ENCODE measurements at regions not wholly inside any gene's neighbourhood (a gene's known extent, or its start where the extent isn't known, plus 50 kb on each side); places are given as distances from the start of the nearest gene placed in this dataset.
A peak's percentile ranks its signal among the peaks of the same experiment; 100 is the strongest.
"Not testable (repeated sequence)": the region's sequence is repeated elsewhere in the genome, so short reads cannot be mapped to it uniquely, and the experiment has no call there.

- no peak for DNase-seq
Measured at GRCh38 chr20:57996465-57996864, 232.0 kb downstream of the ANKRD60 start.

DNA sequence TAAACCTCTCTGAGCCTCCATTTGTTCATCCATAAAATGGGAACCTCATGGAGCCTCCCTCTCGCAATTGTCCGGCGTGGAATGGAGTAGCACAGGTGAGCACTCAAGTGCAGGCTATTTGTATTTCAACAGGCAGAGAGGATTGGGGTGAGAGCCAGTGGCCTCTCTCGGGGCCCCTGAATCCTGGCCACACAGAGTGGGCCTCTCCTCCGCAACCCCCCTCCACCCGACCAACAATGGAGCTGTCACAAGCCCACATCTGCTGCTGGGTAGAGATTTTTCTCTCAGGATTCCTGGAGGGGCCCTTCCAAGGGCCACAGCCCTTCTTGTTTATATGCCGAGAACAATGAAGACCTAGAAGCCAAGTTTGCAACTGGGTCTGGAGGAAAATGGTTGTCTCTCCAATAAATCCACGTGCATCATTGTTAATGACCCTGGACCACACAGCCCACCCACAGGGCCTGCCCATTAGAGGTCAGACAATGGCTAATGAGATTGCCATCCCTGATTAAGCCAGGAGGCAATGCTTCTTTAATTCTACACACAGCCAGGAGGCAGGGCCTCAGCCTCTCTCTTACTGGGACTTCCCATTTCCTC, 233.0 kb downstream of the ANKRD60 start:
- no peak for DNase-seq

- DNase-seq: peak in 1 of 2 experiments; percentile 31
Measured at GRCh38 chr20:57993716-57994431, 234.6 kb downstream of the ANKRD60 start.

DNA sequence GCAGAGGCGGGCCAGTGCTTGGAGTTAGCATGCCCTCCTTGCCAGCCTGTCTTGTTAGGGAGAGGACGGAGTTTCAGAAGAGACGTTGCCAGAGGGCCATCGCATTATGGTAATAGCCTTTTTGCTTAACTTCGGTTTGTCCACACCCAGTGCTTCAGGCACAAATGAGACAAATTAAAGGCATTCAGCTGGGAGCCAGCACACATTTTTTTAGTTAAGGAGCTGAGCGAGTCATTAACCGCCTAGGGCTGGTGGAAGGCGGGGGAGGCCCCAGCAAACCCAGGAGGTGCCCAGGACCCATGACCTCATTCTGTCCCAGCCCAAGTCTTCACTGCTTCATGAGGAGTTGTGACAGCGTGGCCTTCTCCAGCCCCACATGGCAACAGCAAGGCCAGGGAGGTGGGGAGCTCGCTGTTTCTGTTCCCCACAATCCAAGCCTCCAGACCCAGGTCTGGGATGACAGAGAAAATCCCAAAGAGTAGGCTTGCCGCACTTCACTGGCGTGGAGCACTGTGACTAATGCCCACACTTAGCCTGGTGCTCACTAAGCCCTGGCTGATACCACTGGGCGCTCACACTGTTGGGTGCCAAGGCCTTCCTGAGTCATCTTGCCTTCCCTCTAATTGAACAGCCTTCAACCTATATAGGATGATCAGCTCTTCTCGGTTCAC, 237.1 kb downstream of the ANKRD60 start:
- peak; percentile 50 to 61 for DNase-seq

DNA sequence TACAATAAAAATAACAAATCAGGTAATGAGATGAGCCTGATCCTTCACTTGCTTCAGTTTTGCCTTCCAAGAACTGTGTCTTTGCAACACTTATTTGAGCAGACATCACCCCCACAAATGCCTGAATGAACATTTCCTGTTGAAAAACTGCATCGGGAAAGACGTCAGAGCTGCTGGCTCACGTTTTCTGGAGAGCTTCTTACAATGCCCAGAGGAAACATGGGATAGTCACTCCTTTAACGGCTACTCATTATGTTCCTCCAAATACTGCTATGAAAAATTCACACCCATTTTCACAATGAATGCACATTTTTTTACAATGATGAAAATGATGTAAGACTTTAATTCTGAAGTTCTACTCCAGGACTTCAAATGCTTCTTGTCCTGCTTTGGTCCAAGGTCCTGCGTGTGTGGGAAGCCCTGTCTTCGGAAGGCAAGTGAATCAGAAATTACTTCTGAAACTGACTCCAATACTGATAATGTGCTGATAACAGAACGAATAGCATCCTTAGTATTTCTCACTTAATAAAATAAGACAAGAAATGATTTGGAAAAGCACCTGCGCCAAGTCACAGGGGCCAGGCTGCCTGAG, 238.0 kb downstream of the ANKRD60 start:
- no peak for DNase-seq

- no peak for DNase-seq
Measured at GRCh38 chr20:57988828-57989227, 239.6 kb downstream of the ANKRD60 start.

- DNase-seq: no peak
Measured at GRCh38 chr20:57988422-57988821, 240.0 kb downstream of the ANKRD60 start.

GRCh38 chr20:57987659-57988058, 240.8 kb downstream of the ANKRD60 start:
- DNase-seq: no peak

DNA sequence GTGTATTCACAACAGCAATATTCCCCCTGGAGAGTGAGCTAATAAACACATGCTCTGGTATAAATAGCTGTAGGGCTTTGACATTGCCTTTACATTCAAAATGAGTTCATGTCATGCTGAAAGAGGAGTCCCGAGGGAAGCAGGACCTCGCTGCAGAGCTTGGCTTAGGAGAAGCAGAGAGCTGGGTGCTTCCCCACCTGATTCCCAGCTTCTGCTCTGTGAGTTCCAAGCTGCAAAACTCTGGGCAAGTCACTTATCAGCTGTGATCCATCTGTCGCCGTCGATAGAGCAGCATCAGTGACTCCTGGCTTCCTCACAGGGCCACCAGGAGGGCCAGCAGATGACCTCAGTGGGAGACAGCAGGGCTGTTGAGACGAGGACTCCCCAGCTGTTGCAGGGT, 241.8 kb downstream of the ANKRD60 start:
- DNase-seq: peak in 1 of 2 experiments; percentile 48

DNA sequence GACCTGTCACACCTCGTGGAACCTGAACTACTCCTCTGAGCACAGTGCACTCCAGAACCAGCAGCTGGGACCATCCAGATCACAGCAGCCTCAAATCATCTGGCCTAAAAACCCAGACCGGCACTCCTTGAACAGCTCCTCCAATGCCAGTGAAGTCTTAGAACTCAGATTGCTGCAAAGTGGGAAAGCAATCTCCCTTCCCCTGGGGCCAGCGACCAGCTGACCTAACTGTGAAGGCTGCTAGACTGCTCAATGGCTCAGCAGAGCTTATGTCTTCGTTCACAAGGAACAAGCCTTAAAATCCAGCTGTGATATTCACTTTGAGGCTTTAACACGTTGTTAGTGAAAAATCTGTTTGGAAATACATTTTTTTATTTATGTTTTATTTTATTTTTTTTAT, 243.2 kb downstream of the ANKRD60 start:
- DNase-seq: no peak

GRCh38 chr20:57983082-57983481, 245.4 kb downstream of the ANKRD60 start:
- DNase-seq: peak in 1 of 2 experiments; percentile 14

DNA sequence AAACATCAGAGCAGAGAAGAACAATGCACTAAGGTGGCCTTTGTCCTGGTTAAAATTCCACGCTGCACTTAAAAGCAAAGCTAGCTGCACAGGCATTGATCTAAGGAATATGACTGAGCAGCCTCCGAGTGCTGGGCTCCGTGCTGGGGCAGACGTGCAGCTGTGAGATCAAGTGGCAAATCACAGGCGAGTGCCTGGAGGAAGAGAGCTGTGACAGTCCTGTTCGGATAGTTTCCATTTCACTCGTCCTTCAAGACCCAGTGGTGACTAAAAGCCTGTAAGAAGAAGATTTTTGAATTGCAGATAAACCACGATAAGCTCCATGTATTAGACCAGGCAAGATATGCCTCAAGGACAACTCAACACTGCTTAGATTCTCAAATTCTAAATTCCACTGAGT, 247.9 kb downstream of the ANKRD60 start:
- DNase-seq: no peak

- DNase-seq: no peak
Measured at GRCh38 chr20:57977569-57977968, 250.9 kb downstream of the ANKRD60 start.

GRCh38 chr20:57977141-57977540, 251.3 kb downstream of the ANKRD60 start:
- no peak for DNase-seq

DNA sequence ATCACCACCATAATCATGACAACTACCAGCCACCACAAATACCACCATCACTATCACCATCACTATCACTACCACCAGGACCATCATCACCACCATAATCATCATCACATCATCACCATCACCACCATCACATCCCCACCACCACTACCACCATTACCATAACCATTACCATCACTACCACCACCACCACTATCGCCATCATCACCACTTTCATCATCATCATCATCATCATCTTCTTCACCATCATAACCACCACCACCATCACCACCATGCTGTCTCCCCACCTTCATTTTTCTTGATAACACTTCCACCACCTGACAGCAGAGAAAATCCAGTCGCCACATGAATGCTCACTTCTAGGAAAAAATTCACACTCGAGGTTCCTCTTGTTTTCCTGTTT, 253.6 kb downstream of the ANKRD60 start:
- DNase-seq: no peak

- DNase-seq: no peak
Measured at GRCh38 chr20:57973886-57974285, 254.6 kb downstream of the ANKRD60 start.

GRCh38 chr20:57971583-57971982, 256.9 kb downstream of the ANKRD60 start:
- not testable (repeated sequence) for DNase-seq

- no peak for DNase-seq
Measured at GRCh38 chr20:57970856-57971255, 257.6 kb downstream of the ANKRD60 start.

DNA sequence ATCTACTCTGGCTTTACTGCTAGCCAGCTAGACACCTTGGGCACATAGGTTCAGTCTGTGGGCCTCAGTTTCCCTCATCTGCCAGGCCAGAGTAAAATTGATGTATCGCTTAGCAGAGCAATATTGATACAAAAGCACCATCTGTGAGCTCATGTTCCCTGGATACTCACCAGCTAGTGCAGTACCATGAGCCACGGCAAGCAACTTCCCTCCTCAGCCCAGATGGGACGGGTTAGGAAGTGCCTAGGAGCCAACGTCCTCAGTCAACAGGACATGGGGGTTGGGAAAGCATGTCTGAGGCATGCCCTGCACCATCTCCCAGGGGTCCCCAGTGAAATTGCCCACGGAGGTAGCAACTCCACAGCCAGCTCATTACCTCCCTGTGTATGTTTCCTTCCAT, 258.3 kb downstream of the ANKRD60 start:
- DNase-seq: no peak

DNA sequence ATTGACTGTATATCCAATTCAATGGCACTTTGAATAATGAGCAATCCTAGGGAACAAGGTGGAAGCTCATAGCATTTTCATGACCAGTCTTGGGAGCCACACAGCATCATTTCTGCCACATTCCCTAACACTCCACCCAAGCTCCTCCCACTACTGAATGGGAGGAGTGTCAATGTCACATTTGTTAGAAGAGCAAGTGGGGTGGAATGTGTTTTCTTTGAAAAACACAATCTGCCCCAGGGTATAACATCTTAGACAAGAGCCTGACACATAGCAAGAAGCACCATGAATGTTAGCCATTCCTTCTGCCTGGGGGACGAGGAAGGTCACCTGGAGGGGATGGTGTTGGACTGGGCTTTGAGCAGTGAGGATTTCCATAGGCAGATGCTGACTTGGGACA, 258.3 kb upstream of the PMEPA1 start:
- no peak for DNase-seq

DNA sequence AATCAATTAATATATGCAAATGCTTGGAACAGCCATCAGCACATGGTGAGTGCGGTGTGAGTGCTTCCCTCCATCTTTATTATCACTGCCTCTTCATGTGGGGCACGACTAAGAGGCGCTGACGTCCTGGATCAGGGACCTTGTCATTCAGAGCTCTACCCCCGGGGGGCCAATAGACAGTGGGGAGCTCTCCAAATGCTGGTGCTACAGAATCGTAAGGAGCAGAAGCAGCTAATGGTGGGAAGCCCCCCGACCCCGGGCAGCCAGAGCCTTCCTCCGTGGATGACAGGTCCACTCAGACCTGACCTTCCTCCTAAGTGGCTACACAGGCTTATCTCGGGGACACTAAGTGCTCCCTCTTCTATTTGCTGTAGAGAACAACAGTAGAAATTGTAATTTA, 257.5 kb upstream of the PMEPA1 start:
- DNase-seq: no peak

GRCh38 chr20:57966620-57967019, 256.8 kb upstream of the PMEPA1 start:
- no peak for DNase-seq

DNA sequence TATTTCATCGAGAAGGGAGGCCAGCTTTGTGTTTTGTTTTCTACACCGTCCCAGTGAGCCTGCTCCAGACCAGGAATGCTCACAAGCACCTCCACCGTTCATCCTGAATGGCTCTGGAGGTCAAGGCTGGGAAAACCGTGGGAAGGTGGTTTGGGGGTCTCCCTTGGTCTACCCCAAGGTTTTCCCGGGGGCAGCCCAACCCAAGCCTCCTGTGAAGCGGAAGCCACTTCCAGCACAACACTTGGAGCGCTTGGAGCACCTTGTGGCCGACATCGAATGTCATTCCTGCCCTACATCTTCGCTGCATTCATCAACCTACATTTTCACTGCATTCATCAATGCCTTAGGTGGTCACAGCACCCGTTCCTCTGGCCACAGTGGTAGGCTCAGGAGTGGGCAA, 255.6 kb upstream of the PMEPA1 start:
- DNase-seq: no peak

Data from NCI-H526 (cell line).